ENCODE measurements at regions not wholly inside any gene's neighbourhood (a gene's known extent, or its start where the extent isn't known, plus 50 kb on each side); places are given as distances from the start of the nearest gene placed in this dataset.

- H3K4ac ChIP-seq (replicated peaks; ENCODE audit: insufficient read length, low read depth, low read length), result no peak overlapping the region
- no peak overlapping the region for H2BK12ac ChIP-seq (ENCODE audit: low read depth, low read length)
- no peak overlapping the region for H2BK15ac ChIP-seq (ENCODE audit: low read length)
- H3K9me3 ChIP-seq (ENCODE audit: insufficient read depth in 2 of 2, low read depth in 1 of 2, low read length in 1 of 2), result no peaks in the 10 kb centered on the region
- DNase-seq (ENCODE audit: low read depth in 1 of 2, low spot score in 2 of 2), result no peak
- peaks cover 0 to 2% (median under 1%) of the 10 kb centered on the region in 4 experiments; a peak in 2 of 7 replicates for H3K27me3 ChIP-seq (replicated peaks in 1 of 4; ENCODE audit: control insufficient read depth in 3 of 4, extremely low read depth in 1 of 4, insufficient read depth in 3 of 4, low read length in 3 of 4)
- H3K36me3 ChIP-seq (ENCODE audit: control insufficient read depth in 2 of 4, insufficient read depth in 4 of 4, low read length in 3 of 4), result no peaks in the 10 kb centered on the region
- no peaks in the 10 kb centered on the region for H3K79me1 ChIP-seq (ENCODE audit: low read depth, low read length)
- H3K18ac ChIP-seq (ENCODE audit: extremely low read depth, low read length), result no peak overlapping the region
- H2BK120ac ChIP-seq (replicated peaks; ENCODE audit: low read depth, low read length), result no peak overlapping the region
- H4K91ac ChIP-seq (replicated peaks; ENCODE audit: insufficient read length, low read length), result no peak overlapping the region
- no peaks in the 10 kb centered on the region for H4K20me1 ChIP-seq (replicated peaks in 1 of 2; ENCODE audit: control insufficient read depth in 1 of 2, insufficient read depth in 2 of 2, low read length in 2 of 2)
- no peak for FAIRE-seq
- ChIA-PET CTCF (ENCODE audit: partially characterized antibody) (interaction anchor here (0.7 to 1.7 kb wide), 6 partner anchors 9 to 597 kb away, joined by 3 to 12 read pairs (median 3); no protein-coding TSS in a partner anchor), POLR2A (ENCODE audit: partially characterized antibody) (no interaction called here)
- TF ChIP-seq CBX5 (IDR thresholded peaks at IDR 0.05; ENCODE audit: low read depth, low read length) (no peak), USF2 (IDR thresholded peaks at IDR 0.05; ENCODE audit: low read length) (peak; percentile 48), RAD21 (IDR thresholded peaks at IDR 0.05 in 1 of 2, conservative IDR thresholded peaks at IDR 0.05 in 1 of 2; ENCODE audit: low read depth in 2 of 2, low read length in 2 of 2) (peak; percentile 23 to 41; a peak in 3 of 4 replicates), MAX (IDR thresholded peaks at IDR 0.05) (peak; percentile 93), E2F6 (IDR thresholded peaks at IDR 0.05) (peak; percentile 96), ASH2L (IDR thresholded peaks at IDR 0.05; ENCODE audit: low read length) (no peak)
- TF ChIP-seq, protein P1, sequence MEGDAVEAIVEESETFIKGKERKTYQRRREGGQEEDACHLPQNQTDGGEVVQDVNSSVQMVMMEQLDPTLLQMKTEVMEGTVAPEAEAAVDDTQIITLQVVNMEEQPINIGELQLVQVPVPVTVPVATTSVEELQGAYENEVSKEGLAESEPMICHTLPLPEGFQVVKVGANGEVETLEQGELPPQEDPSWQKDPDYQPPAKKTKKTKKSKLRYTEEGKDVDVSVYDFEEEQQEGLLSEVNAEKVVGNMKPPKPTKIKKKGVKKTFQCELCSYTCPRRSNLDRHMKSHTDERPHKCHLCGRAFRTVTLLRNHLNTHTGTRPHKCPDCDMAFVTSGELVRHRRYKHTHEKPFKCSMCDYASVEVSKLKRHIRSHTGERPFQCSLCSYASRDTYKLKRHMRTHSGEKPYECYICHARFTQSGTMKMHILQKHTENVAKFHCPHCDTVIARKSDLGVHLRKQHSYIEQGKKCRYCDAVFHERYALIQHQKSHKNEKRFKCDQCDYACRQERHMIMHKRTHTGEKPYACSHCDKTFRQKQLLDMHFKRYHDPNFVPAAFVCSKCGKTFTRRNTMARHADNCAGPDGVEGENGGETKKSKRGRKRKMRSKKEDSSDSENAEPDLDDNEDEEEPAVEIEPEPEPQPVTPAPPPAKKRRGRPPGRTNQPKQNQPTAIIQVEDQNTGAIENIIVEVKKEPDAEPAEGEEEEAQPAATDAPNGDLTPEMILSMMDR (IDR thresholded peaks at IDR 0.05; ENCODE audit: control extremely low read depth in 1 of 3, insufficient read depth in 1 of 3, low read depth in 1 of 3, low read length in 3 of 3), result peak; percentile 35 to 64 (median 47); a peak in 3 of 4 replicates
- H3K27ac ChIP-seq (ENCODE audit: low read depth, low read length), result no peak overlapping the region
- no peak overlapping the region for H2BK20ac ChIP-seq (ENCODE audit: low read length)
- no peak overlapping the region for H3K14ac ChIP-seq (ENCODE audit: insufficient read length)
- H4K5ac ChIP-seq (ENCODE audit: insufficient read length, low read depth, low read length), result no peak overlapping the region
- no peak overlapping the region for H2AFZ ChIP-seq (ENCODE audit: low read length)
- no peak overlapping the region for H3K4me2 ChIP-seq (ENCODE audit: insufficient read depth in 1 of 2, low read depth in 2 of 2, low read length in 2 of 2)
- H2AK5ac ChIP-seq (ENCODE audit: low read depth, low read length), result no peak overlapping the region
- H3K4me1 ChIP-seq (replicated peaks in 1 of 4; ENCODE audit: control insufficient read depth in 3 of 4, insufficient read depth in 4 of 4, low read length in 3 of 4), result no peaks in the 10 kb centered on the region
- H3K23ac ChIP-seq (ENCODE audit: insufficient read length), result no peak overlapping the region
- no peak overlapping the region for H3K56ac ChIP-seq (replicated peaks; ENCODE audit: insufficient read length, low read depth, low read length)
- WGBS, 2 experiments (ENCODE audit: extremely low coverage in 1 of 2, insufficient coverage in 1 of 2, insufficient read length in 1 of 2, insufficient replicate concordance in 2 of 2, low coverage in 1 of 2, low lambda C conversion rate in 2 of 2, missing lambda C conversion rate in 1 of 2), result 78% methylated on average over 3 of the region's 3 CpGs; no CpG with 5 or more reads in 1 of the 2 experiments
- no peak overlapping the region for H3K9ac ChIP-seq (replicated peaks in 1 of 4; ENCODE audit: extremely low read depth in 1 of 4, low read depth in 3 of 4, low read length in 3 of 4)
- no peaks in the 10 kb centered on the region for H3K79me2 ChIP-seq (ENCODE audit: control insufficient read depth in 1 of 2, insufficient read depth in 2 of 2, low read length in 2 of 2)
- no peak overlapping the region for H3K4me3 ChIP-seq (ENCODE audit: extremely low read depth in 1 of 4, insufficient read depth in 2 of 4, low read depth in 3 of 4, low read length in 4 of 4)
- no peak overlapping the region for H2BK5ac ChIP-seq (ENCODE audit: low read depth, low read length)
- H3K23me2 ChIP-seq (ENCODE audit: low read depth, low read length), result no peaks in the 10 kb centered on the region
- H4K8ac ChIP-seq (ENCODE audit: extremely low read depth, insufficient read depth, low read length), result no peak overlapping the region
Observed at GRCh38 chr20:22303523-22303922, 280.8 kb downstream of the FOXA2 start.

Measured in H1 (cell line).